ENCODE measurements at regions not wholly inside any gene's neighbourhood (a gene's known extent, or its start where the extent isn't known, plus 50 kb on each side); places are given as distances from the start of the nearest gene placed in this dataset.
"Not testable (repeated sequence)": the region's sequence is repeated elsewhere in the genome, so short reads cannot be mapped to it uniquely, and the experiment has no call there.

GRCh38 chr5:58002323-58002722, 457.6 kb downstream of the PLK2 start:
- no peak for DNase-seq

GRCh38 chr5:57993866-57994265, 466.0 kb downstream of the PLK2 start:
- no peak for DNase-seq

- no peak for DNase-seq
Observed at GRCh38 chr5:57989378-57989777, 470.5 kb downstream of the PLK2 start.

GRCh38 chr5:57988813-57989212, 471.1 kb downstream of the PLK2 start:
- DNase-seq, result no peak

- no peak for DNase-seq
Observed at GRCh38 chr5:57987552-57987951, 472.3 kb downstream of the PLK2 start.

- no peak for DNase-seq
Observed at GRCh38 chr5:57986761-57987341, 473.0 kb downstream of the PLK2 start.

GRCh38 chr5:57983426-57983825, 476.5 kb downstream of the PLK2 start:
- no peak for DNase-seq

GRCh38 chr5:57979671-57980070, 480.2 kb downstream of the PLK2 start:
- no peak for DNase-seq

- no peak for DNase-seq
Observed at GRCh38 chr5:57976506-57976905, 483.4 kb downstream of the PLK2 start.

GRCh38 chr5:57972099-57972498, 487.8 kb downstream of the PLK2 start:
- DNase-seq, result not testable (repeated sequence)

GRCh38 chr5:57960569-57960968, 478.0 kb upstream of the ACTBL2 start:
- DNase-seq, result no peak

GRCh38 chr5:57956636-57957035, 474.0 kb upstream of the ACTBL2 start:
- DNase-seq, result no peak

- DNase-seq, result no peak
Observed at GRCh38 chr5:57955511-57955910, 472.9 kb upstream of the ACTBL2 start.

- no peak for DNase-seq
Observed at GRCh38 chr5:57953792-57954191, 471.2 kb upstream of the ACTBL2 start.

- no peak for DNase-seq
Observed at GRCh38 chr5:57950616-57951228, 468.1 kb upstream of the ACTBL2 start.

GRCh38 chr5:57948091-57948490, 465.5 kb upstream of the ACTBL2 start:
- DNase-seq, result no peak

GRCh38 chr5:57947181-57947580, 464.6 kb upstream of the ACTBL2 start:
- no peak for DNase-seq

- DNase-seq, result no peak
Observed at GRCh38 chr5:57940879-57941278, 458.3 kb upstream of the ACTBL2 start.

GRCh38 chr5:57940236-57940635, 457.6 kb upstream of the ACTBL2 start:
- no peak for DNase-seq

GRCh38 chr5:57939771-57940170, 457.2 kb upstream of the ACTBL2 start:
- no peak for DNase-seq

GRCh38 chr5:57939335-57939734, 456.7 kb upstream of the ACTBL2 start:
- DNase-seq, result no peak

GRCh38 chr5:57938174-57938557, 455.6 kb upstream of the ACTBL2 start:
- DNase-seq, result no peak

GRCh38 chr5:57937501-57938173, 455.0 kb upstream of the ACTBL2 start:
- DNase-seq, result no peak

GRCh38 chr5:57937025-57937424, 454.4 kb upstream of the ACTBL2 start:
- no peak for DNase-seq

- DNase-seq, result no peak
Observed at GRCh38 chr5:57932761-57933160, 450.1 kb upstream of the ACTBL2 start.

Data from CD4-positive, alpha-beta T cell treated with Interleukin-6 for 4 hours (primary cell).